Stimulated activated memory B cell treated with anti-CD40 and anti-IgM and Interleukin-4, amounts not matched to agents 10 μg/mL and 1 μg/mL and 100 μg/mL, for 72 hours (primary cell): ENCODE measurements at regions not wholly inside any gene's neighbourhood (a gene's known extent, or its start where the extent isn't known, plus 50 kb on each side); places are given as distances from the start of the nearest gene placed in this dataset.

Experiments used
- ATAC-seq: fragments of 150-1000 bp; cut with Tn5 transposase; 2 replicates; pipeline ENCODE4 v1.10.0; 2021
- H3K27ac Mint-ChIP-seq: one replicate; pipeline ENCODE4 v1.8.0; 2022; ENCODE audit warnings: mild to moderate bottlenecking, mixed read lengths
- H3K27me3 Mint-ChIP-seq: one replicate; pipeline ENCODE4 v1.8.0; 2022; ENCODE audit warnings: mixed read lengths
- H3K36me3 Mint-ChIP-seq: one replicate; pipeline ENCODE4 v1.8.0; 2022; ENCODE audit warnings: mixed read lengths
- H3K4me1 Mint-ChIP-seq: one replicate; pipeline ENCODE4 v1.8.0; 2022; ENCODE audit warnings: mixed read lengths
- H3K4me3 Mint-ChIP-seq: one replicate; pipeline ENCODE4 v1.8.0; 2022; ENCODE audit warnings: mild to moderate bottlenecking, moderate library complexity, mixed read lengths
- H3K9me3 Mint-ChIP-seq: one replicate; pipeline ENCODE4 v1.8.0; 2022; ENCODE audit warnings: mixed read lengths

GRCh38 chr5:52656569-52657246 is 131.0 kb upstream of the ITGA1 start:
- H3K9me3 Mint-ChIP-seq: no peaks in the 10 kb centered on the region
- no peak overlapping the region for H3K27ac Mint-ChIP-seq
- peaks cover 18% of the 10 kb centered on the region for H3K27me3 Mint-ChIP-seq
- no peak for ATAC-seq
- no peaks in the 10 kb centered on the region for H3K4me1 Mint-ChIP-seq
- no peak overlapping the region for H3K4me3 Mint-ChIP-seq
- H3K36me3 Mint-ChIP-seq: no peaks in the 10 kb centered on the region

DNA sequence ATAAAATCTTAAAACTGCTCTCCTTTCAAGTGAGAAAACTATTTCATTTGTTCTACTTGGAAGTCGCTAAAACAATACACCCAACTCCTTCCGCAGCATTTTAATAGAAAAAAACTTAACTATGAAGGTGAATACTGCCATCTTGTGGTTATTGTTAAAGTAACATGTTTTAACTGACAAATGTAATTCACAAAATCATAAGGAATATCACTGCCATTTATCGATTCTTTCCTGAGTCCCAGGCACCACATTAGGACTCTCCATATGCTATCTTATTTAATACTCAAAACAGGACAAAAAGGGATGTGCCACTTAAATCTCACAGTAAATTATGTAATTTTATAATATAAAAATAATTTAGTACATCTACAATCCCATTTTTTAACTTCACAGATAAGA is 130.5 kb upstream of the ITGA1 start:
- no peak overlapping the region for H3K4me3 Mint-ChIP-seq
- no peak overlapping the region for H3K27ac Mint-ChIP-seq
- no peaks in the 10 kb centered on the region for H3K4me1 Mint-ChIP-seq
- ATAC-seq: no peak
- peaks cover 18% of the 10 kb centered on the region for H3K27me3 Mint-ChIP-seq
- H3K9me3 Mint-ChIP-seq: no peaks in the 10 kb centered on the region
- no peaks in the 10 kb centered on the region for H3K36me3 Mint-ChIP-seq

DNA sequence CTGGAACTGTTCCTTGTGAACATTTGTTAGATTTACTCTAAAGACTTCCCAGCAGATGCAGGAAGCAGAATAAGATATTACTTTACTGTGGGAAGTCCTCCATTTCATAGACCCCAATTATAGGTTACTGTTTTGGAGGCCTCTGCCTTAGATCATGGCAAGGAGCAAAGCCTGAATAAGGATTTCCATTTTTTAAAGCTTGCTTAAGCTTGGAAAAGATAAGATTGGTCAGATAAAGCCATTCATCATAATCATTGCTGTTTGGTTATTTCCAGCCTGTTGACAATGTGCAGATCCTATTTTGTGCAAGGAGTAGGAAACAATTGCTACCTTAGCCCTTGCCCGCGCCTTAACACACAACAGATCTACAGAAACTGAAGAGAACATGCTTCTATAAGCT is 129.5 kb upstream of the ITGA1 start:
- Mint-ChIP-seq H3K4me1 (no peaks in the 10 kb centered on the region), H3K36me3 (no peaks in the 10 kb centered on the region), H3K4me3 (no peak overlapping the region), H3K27ac (no peak overlapping the region), H3K9me3 (no peaks in the 10 kb centered on the region), H3K27me3 (peaks cover 20% of the 10 kb centered on the region)
- ATAC-seq: no peak

GRCh38 chr5:52660621-52661020 is 127.1 kb upstream of the ITGA1 start:
- Mint-ChIP-seq H3K9me3 (no peaks in the 10 kb centered on the region), H3K36me3 (no peaks in the 10 kb centered on the region), H3K27ac (no peak overlapping the region), H3K27me3 (peaks cover 22% of the 10 kb centered on the region), H3K4me1 (no peaks in the 10 kb centered on the region), H3K4me3 (no peak overlapping the region)
- ATAC-seq: no peak

DNA sequence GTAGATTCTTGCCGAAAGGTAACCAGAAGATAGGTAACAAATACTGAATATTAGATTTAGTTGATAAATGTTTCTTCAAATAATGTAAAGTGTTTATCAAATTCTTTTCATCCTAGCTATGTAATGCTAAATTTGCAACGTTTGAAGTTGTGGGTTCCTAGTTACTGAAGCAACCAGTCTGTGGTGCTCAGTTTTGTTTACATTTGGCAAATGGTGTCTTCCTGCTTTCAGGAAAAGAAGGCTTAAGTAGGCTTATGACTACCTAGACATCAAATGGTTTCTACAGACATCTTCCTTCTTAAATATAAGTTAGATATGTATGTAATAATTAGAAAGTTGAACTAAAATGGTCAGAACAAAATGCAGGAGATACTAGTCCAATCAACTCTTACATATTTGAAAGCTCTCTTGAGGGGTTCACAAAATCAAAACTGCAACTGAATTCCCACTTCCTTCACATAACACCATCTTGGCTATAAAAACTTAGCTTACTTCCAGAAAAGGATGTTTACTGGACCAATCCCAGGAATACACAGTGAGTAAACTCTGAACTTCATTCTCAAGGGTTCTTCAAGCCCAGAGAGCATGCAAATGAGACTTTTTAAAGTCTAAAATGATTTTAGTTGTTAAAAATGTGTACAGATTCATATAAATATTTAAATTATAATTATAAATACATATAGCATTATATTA is 125.7 kb upstream of the ITGA1 start:
- ATAC-seq: no peak
- H3K27me3 Mint-ChIP-seq: peaks cover 17% of the 10 kb centered on the region
- no peak overlapping the region for H3K27ac Mint-ChIP-seq
- H3K4me1 Mint-ChIP-seq: no peaks in the 10 kb centered on the region
- no peaks in the 10 kb centered on the region for H3K36me3 Mint-ChIP-seq
- no peak overlapping the region for H3K4me3 Mint-ChIP-seq
- H3K9me3 Mint-ChIP-seq: no peaks in the 10 kb centered on the region

DNA sequence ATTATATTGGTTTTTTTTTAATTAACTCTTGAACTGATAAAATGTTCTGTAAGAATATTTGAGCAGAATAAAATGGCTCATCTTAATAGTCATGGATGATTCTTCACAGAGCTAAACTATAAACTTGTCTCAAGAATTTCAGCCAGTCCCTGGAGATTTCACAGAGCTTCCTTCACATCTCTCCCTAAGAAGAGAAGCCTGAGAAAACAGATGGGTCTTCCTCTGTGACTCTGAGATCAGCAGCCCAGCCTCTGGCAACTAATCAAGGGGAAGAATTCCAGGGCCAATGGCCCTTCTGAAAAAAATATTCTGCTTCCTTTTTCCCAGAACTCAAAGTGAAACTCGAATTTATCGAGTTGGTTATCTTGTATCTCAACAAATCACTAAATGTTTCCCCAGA is 122.2 kb upstream of the ITGA1 start:
- Mint-ChIP-seq H3K9me3 (no peaks in the 10 kb centered on the region), H3K4me1 (no peaks in the 10 kb centered on the region), H3K27me3 (peaks cover 17% of the 10 kb centered on the region), H3K36me3 (no peaks in the 10 kb centered on the region), H3K27ac (no peak overlapping the region), H3K4me3 (no peak overlapping the region)
- no peak for ATAC-seq

DNA sequence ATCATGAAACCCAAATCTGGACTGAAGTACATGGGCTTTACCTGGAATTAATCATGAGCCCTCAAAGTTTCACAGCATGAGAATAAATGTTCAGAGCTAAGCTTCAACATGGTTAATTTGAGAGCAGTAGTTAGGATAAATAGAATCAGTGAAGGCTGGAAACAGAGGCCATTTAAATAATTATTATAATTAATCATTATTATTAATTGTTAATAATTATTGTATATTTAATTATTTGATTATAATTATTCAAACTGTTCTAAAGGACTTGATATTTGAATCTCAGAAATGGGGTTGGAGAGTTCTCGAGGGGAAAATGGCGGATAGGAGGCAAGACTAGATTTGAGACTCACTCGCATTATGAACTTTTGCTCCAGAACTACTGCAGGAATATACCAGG is 119.6 kb upstream of the ITGA1 start:
- H3K4me3 Mint-ChIP-seq: no peak overlapping the region
- H3K9me3 Mint-ChIP-seq: no peaks in the 10 kb centered on the region
- no peak for ATAC-seq
- H3K27ac Mint-ChIP-seq: no peak overlapping the region
- no peaks in the 10 kb centered on the region for H3K36me3 Mint-ChIP-seq
- H3K4me1 Mint-ChIP-seq: no peaks in the 10 kb centered on the region
- peaks cover 9% of the 10 kb centered on the region for H3K27me3 Mint-ChIP-seq

DNA sequence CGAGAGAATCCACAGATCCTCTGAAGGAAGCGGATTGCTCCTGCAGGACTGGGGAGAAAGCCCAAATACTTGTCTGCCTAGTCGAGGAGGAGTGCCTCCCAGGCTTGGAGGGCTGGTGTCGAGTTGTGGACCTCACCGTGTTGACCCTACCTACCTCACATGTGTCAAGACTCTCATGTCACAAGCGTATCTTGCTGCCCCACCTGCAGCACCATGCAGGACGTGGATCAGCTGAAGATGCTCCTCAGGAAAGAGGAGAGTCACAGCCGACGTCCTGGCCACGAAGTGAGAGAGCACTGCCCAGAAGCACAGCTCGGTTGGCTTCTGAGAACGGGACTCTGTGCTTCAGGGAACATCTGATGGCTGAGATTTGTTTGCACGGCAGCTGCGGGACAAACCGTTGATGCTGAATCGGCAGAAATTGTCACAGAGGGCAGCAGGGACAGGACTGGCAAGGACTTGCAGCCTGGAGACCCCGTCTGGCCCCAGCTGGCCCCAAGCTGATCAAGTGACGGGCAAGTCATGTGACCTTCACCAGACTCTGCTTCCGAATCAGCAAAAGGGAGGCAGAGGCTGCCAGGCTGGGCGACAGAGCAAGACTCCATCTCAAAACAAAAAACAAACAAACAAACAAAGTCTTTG is 119.1 kb upstream of the ITGA1 start:
- no peaks in the 10 kb centered on the region for H3K4me1 Mint-ChIP-seq
- H3K9me3 Mint-ChIP-seq: no peaks in the 10 kb centered on the region
- H3K27me3 Mint-ChIP-seq: peaks cover 4% of the 10 kb centered on the region
- H3K27ac Mint-ChIP-seq: no peak overlapping the region
- no peak for ATAC-seq
- H3K36me3 Mint-ChIP-seq: no peaks in the 10 kb centered on the region
- H3K4me3 Mint-ChIP-seq: no peak overlapping the region

DNA sequence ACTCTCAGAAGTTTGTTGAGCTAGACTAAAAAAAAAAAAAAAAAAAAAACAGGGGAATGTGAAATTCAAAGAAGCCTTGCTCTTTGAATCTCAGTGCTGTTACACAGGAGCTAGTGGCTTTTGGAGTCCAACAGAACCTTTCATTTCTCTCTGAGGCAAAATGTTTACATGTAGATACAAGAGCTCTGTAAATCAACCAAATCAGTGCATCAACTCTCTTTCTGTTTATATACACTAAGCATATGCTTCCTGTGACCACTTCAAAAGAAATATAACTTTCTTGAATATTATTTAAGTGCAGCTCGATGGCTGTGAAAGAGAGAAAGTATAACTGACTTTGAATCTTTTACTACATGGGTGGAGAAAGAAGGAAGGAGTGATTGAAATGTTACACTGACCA is 115.3 kb upstream of the ITGA1 start:
- Mint-ChIP-seq H3K27me3 (no peaks in the 10 kb centered on the region), H3K9me3 (no peaks in the 10 kb centered on the region), H3K4me3 (no peak overlapping the region), H3K36me3 (no peaks in the 10 kb centered on the region), H3K4me1 (no peaks in the 10 kb centered on the region), H3K27ac (no peak overlapping the region)
- ATAC-seq: no peak

DNA sequence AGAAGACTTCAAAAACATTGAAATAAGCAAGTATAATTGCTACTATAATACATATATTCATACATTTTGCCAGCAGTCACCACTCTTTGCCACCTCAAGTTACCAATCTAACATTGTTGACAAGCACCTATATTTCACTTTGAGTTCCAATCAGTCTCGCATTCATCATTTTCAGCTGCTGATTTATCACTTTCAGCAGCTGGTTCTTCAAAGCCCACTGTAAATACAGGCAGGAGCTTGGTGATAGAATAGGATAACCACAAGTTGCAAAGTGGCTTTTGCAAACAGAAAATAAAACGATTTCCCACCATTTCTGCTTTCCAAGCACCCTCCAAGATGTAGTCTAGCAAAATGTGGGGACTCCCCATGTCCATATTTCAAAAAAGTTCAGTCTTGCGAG is 114.2 kb upstream of the ITGA1 start:
- H3K4me3 Mint-ChIP-seq: no peak overlapping the region
- H3K27me3 Mint-ChIP-seq: no peaks in the 10 kb centered on the region
- no peak overlapping the region for H3K27ac Mint-ChIP-seq
- H3K9me3 Mint-ChIP-seq: no peaks in the 10 kb centered on the region
- ATAC-seq: no peak
- H3K36me3 Mint-ChIP-seq: no peaks in the 10 kb centered on the region
- H3K4me1 Mint-ChIP-seq: no peaks in the 10 kb centered on the region

GRCh38 chr5:52674815-52675545 is 112.7 kb upstream of the ITGA1 start:
- Mint-ChIP-seq H3K9me3 (peaks cover 3% of the 10 kb centered on the region), H3K27ac (no peak overlapping the region), H3K4me3 (no peak overlapping the region), H3K4me1 (no peaks in the 10 kb centered on the region), H3K27me3 (no peaks in the 10 kb centered on the region), H3K36me3 (no peaks in the 10 kb centered on the region)
- no peak for ATAC-seq

GRCh38 chr5:52682492-52682891 is 105.2 kb upstream of the ITGA1 start:
- Mint-ChIP-seq H3K27ac (no peak overlapping the region), H3K36me3 (no peaks in the 10 kb centered on the region), H3K4me3 (no peak overlapping the region), H3K9me3 (peaks cover 3% of the 10 kb centered on the region), H3K4me1 (no peaks in the 10 kb centered on the region), H3K27me3 (no peaks in the 10 kb centered on the region)
- no peak for ATAC-seq

DNA sequence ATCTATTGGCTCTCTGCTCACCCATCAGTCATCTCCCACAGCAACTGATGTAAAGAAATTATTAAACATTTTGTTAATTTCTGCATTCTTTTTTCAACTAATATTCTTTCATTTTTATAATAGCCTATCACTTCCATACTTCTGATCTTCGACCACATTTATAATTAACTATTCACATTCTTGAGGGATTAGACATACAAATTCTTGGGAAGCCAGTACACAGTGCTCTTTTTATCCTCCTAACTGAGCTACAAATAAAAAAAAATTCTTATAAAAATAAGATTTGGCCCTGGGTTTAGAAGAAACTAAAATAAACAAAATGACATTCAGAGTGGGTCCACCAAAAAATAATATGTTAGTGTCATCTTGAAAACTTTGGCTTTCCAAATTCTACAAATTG is 103.7 kb upstream of the ITGA1 start:
- H3K27me3 Mint-ChIP-seq: no peaks in the 10 kb centered on the region
- H3K36me3 Mint-ChIP-seq: no peaks in the 10 kb centered on the region
- peaks cover 3% of the 10 kb centered on the region for H3K9me3 Mint-ChIP-seq
- no peak for ATAC-seq
- no peak overlapping the region for H3K4me3 Mint-ChIP-seq
- H3K4me1 Mint-ChIP-seq: no peaks in the 10 kb centered on the region
- H3K27ac Mint-ChIP-seq: no peak overlapping the region

GRCh38 chr5:52685566-52685965 is 102.2 kb upstream of the ITGA1 start:
- Mint-ChIP-seq H3K27ac (no peak overlapping the region), H3K9me3 (no peaks in the 10 kb centered on the region), H3K27me3 (no peaks in the 10 kb centered on the region), H3K4me3 (no peak overlapping the region), H3K36me3 (no peaks in the 10 kb centered on the region), H3K4me1 (no peaks in the 10 kb centered on the region)
- no peak for ATAC-seq

DNA sequence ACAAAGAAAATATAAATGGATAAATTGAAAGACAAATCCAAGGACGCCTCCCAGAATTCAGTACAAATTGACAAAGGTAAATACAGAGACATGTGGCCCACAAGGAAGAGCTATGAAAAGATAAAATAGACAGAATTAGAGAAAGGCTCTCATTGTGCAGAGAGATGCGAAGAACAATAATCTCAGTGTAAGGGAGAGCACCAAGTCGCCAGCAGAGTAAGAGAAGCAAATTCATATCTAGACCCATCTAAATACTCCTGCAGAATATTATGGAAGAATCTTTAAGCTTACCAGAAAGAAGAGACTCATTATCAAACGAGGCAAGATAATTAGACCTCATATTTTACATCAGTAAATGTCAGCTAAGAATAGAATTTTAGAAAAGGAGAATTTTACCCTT is 101.7 kb upstream of the ITGA1 start:
- Mint-ChIP-seq H3K36me3 (no peaks in the 10 kb centered on the region), H3K4me1 (no peaks in the 10 kb centered on the region), H3K4me3 (no peak overlapping the region), H3K9me3 (no peaks in the 10 kb centered on the region), H3K27ac (no peak overlapping the region), H3K27me3 (no peaks in the 10 kb centered on the region)
- ATAC-seq: no peak
